Stimulated activated CD4-positive, alpha-beta T cell treated with anti-CD3 and anti-CD28 coated beads, Interleukin-1b, Interleukin-23, amount 100 ng/mL, for 24 hours (primary cell): ENCODE measurements at regions not wholly inside any gene's neighbourhood (a gene's known extent, or its start where the extent isn't known, plus 50 kb on each side); places are given as distances from the start of the nearest gene placed in this dataset.

Experiments used
- DNase-seq, 4 experiments: peaks; one replicate each; pipeline ENCODE4 v3.0.0-alpha.2; 2020; ENCODE audit warnings: low read depth in 4 of 4, low spot score in 1 of 4

DNA sequence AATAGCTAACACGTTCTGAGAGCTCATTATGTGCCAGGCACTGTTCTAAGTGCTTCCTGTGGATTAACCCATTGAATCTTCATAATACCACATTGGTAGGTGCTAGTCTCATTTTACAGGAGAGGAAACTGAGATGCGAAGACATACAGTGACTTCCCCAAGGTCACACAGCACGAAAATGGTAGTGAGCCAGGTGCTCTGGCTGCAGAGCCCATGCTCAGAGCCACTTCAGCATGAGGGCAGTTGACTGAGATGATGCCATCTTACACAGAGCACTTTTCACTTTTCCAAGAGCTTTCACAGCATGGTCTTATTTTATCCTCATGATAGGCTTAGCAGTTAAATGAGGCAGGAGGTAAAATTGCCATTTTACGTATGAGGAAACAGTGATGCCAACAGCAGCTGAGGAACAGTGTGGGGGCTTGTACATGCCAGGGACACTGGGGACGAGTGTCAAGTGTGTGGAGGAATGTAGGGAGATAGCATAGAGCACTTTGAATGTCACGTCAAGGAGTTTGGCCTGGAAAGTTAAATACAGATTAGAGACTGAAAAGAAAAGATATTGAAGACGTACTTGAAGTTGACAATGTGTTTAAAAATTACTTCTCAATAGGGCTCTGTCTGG lies 180.0 kb downstream of the KIF4B start:
- no peak for DNase-seq

DNA sequence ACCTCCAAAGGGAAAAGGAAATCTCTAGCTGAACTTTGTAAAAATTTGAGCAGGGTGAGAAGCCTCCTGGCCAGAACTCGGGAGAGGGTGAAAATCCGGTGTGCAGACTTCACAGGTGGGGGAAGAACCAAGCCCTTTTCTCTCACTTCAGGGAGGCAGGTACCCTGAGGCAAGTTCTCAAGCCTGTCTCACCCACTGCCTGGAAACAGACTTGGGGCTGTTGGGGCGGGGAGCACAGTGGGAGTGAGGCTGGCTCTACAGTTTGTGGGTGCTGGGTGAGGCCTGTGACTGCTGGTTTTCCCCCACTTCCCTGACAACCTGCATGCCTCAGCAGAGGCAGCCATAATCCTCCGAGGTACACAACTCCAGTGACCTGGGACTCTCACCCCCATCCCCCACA lies 187.1 kb downstream of the KIF4B start:
- DNase-seq = no peak

DNA sequence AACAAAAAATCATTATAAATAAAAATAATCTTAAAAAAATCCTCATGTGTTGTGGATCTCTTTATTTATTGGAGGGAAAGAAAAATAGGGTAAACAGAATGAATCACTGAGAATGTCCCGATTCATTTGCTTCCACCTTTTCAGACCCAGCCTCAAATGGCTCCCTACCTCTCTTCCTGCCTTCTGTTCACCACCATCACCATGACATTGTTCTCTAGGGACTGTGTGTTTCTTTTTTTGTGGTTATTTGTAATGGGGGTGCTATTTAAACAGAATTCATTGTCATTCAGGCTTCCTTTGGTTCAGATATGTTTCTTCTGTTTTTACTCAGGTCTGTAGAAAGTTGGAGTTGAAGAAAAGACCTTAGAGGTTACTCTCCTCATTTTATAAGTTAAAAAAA lies 198.2 kb downstream of the KIF4B start:
- no peak for DNase-seq

DNA sequence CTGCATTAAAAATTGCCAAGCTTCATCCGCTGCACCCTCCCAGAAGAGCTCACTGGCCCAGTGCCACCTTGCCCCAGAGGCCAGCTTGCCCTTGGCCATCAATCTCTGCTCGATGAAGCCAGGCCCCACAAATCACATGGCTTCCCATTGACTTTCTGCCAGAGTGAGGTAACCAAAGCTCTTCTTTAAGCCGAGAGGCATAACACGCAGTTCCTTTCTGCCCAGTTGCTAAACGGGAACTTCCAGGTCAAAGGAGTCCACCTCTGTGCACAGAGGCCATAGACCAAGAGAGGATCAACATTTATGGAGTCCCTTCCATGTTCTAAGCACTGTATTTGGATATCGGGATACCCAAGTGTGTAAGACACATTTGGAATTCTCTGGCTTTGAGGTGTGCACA lies 208.8 kb downstream of the KIF4B start:
- no peak for DNase-seq

DNA sequence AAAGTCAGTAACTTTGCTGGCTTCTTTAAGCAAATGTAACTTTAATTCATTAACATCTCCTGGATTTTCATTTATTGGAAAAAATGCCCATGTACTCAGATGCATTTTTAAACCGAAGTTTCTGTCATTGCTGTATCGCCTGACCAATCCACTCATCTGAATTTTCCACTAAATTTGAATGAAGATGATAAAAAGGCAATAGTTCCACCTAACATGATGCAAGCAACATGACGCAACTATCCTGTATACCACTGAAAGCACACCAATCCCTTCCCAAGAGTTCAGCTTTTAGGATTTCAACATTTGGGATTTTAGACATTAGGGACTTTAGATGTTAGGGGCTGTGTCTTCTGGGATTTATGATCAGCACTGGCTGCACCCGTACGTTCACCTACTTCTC lies 215.6 kb downstream of the KIF4B start:
- DNase-seq = no peak

DNA sequence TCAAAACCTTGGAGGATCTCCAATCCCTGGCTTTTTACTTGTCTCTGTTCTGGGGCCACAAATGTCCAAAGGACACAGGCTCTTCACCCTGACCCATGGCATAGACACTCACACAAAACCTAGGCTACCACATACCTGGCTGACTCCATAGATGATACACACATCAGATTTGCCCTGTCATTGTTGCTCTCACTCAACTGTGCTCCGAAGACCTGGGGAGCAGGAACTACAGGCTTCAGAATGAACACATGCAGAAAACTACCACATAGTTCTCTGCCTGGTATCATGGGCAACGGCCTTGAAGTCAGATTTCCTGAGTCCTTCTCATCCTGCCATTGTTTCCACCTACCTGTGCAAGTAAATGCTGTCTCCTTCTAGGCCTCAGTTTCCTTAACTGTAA lies 226.2 kb downstream of the KIF4B start:
- no peak for DNase-seq

DNA sequence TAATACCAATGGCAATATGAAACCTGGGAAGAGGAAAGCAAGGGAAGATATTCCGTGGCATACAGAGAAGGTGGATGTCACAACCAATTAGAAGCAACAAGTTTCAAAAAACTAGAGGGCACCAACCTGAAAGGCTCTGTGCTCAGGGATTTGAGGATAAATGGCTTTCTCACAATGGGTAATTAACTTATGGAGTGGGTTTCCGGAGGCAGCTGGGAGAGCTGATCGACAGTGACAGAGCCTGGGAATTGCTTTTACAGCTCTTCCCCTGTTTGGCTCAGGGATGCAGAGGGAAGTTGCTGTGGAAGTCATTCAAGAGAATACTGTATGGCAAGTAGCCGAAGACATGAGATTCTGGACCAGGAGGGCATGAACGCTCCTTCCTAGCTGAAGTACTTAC lies 237.0 kb downstream of the KIF4B start:
- no peak for DNase-seq

DNA sequence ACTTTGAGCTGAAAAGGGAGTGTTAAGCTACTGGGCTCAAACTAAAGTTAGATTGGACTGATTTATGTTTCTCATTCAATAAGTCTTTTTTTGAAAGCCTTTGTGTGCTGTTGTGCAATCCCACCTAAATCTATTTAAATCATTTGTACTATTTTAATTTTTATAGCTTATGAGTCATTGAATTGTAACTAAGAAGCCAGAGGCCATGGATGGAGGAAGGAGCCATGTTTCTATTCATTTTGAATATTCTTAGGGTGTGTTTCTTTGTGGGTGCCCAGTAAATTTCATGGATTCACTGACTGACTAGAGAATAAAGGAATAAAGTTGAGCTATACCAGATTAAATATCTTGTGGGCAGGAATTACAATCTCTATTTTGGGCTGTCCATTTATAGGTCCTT lies 238.5 kb downstream of the KIF4B start:
- DNase-seq = no peak

DNA sequence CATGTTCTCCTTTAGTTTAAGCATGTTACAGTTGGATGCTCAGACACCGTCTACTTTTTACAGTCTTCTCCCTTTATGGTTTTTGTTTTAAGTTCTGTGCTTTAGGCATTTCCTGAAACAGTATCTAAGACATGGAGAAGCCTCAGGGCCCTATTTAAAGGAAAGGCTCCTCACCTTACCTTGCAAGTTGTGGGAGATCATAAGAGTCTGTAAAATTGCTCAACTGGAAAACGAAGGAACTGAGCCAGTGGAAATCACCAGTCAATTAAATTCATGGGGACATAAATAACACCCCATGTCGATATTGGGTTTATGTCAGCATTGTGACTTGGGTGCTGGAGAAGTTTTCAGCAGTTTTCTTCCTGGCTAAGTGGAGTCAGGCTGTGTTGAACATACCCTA lies 239.2 kb downstream of the KIF4B start:
- no peak for DNase-seq

DNA sequence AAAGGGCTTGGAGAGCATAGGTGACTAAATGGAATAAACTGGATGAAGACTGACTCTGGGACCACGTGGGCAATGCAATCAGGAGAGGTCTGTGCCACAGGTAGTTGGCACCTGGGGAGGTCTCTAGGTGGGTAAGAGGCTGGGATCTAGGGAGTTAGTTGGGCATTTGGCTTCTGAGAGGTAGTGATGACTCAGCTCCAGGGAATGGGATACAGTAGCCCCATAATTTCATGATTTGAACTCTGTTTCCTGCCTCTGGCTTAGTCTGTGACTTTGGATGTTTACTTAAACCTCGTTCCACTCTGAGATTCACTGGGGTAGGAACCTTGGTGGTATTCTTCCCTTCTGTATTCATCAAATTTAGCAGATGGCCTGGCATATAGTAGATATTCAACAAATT lies 240.8 kb downstream of the KIF4B start:
- DNase-seq = no peak

DNA sequence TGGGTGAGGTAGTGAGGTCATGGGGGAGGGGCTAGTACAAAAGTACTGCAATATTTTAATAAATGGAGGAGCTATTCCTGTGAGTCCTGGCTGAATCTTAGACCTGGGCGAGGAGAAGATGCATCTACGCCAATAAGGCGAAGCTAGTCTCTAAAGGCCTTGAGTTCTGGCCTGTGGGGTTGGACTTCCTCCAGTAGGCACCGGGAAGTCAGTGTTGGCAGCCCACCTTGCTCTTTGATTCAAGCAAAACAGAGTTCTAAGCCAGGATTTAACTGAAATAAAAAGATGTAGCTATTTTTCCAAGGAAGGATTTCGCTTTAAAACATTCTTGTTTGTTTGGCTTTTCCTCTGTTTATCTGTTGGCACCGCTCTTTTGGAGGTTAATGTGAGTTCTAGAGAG lies 244.6 kb downstream of the KIF4B start:
- no peak for DNase-seq

DNA sequence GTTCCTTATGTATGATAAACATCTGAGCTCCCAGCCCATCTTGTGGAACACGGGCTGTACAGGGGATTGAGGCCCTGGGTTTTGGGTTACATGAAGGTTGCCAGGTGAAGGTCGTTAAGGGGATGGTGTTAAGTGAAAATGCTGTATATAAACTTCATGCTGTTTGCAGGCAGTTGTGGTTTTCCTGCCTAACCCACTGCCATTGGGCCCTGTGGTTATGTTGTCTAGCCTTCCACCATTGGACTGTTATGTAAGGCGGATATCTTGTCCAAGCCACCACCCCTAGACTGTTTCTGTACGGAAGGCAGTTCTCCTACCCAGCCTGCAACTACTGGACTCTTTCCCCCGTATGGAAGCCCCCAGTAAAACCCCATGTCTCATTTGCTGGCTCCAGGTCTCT lies 246.1 kb downstream of the KIF4B start:
- no peak for DNase-seq

DNA sequence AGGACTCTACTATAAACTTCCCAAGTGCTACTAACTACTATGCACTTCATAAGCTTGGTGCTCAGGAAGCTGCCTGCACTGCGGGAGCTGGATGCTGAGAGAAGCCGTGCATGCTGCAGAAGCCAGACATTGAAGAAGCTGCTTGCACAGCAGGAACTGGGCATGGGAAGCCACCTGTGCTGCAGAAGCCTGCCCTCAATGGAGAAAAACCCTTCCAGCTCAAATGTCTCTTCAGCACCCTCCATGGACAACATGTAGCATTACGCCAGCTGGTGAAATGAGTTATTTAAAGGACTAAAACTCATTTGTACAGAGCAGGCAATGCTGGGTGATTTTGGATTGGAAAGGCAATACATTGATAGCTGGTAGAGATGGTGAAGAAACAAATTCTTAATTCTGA lies 247.2 kb downstream of the KIF4B start:
- DNase-seq = no peak

DNA sequence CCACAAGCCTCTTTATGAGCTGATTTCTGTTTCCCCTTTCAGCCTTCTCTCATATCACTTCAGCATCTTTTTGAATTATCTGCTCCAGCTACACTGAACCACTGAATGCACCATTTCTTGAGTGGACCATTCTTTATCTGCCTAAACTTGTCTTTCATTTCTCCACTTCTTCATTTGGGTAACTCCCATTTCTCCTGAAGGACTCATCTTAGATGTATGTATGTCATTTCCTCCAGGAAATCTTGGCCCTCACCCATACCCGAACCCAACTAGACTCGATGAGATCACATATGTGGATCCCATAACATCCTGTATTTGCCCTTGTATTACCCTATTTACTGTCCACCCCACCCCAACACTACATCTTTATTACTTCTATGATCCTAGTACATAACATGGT lies 249.8 kb downstream of the KIF4B start:
- no peak for DNase-seq

DNA sequence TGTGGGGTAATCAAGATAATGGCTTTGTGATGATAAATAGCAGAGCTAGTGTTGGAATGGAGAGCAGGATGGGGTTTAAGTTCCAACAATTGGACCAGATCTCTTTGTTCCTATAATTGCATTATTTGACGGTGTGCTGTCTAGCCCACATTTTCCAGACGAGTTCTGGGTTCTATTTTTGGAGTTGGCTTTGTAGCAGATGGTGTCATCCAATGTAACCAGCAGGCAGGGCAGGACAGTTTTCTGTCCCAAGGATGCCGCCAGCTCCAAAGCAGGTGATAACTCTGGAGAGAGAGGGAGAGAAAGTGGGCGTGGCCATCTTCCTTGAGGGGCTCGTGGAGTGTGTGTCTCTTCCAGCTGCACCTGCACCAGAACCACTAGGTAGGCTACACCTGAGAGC lies 251.3 kb downstream of the KIF4B start:
- DNase-seq = no peak

DNA sequence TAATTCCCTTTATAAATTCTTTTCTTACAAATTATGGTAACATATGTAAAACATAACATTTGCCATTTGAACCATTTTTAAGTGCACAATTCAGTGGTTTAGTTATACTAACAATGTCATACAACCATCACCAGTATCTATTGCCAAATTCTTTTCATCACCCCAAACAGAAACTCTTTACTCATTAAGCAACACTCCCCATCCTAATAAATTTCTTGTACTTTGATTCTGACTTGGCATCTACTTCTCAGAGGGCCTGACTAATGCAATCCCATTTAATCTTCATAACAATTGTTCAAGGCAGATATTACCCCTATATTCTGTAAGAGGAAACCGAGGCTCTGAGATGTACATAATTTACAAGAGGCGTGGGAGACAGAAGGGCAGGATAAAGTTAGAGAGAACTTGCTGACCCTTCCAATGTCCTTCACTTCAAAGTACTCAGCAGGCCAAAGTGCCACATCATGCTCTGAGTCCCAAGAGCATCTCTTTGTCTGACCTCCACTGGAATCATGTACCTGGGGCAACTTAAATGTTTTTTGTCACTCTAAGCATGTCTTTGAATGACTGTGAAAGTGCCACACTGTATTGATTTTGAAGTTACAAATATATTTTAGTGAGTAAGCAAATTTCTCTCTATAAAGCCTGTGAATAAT lies 255.3 kb downstream of the KIF4B start:
- DNase-seq = no peak

DNA sequence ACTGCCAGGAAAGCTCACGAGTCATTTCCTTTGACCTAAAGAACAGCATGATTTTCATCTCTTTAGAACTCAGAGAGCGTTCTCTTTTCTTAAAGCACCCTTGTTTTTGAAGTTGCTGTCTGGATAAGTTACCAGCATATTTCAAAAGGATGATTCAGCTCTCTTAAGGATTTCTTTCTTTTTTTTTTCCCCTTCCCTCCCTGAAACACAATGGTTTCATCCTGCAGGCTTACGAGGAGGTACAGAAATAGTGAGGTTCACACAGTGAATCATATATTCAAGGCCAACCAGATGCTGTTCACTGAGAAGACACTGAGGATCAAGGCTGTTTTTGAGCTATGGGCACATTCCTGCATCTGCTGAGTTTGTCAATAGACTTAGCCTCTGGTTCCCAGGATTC lies 257.2 kb downstream of the KIF4B start:
- DNase-seq = no peak

DNA sequence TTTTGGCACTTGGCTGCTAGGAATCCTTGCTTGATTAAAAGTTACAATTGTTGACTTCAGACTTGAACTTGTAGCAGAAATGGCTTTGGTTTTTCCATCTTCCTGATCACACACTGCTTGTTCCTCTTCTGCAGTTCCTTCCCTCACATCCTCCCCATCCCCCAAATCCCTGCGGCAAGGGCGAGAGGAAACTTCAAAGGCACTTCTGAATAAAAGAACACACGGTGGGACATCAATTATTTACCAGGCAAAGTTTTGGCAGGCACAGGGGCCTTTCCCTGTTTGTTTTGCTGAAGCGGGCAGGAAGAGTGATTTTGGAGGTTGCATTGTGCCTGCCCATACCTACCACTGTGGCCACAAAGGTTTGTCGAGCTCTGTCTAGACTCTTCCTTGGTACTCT lies 260.9 kb downstream of the KIF4B start:
- no peak for DNase-seq

DNA sequence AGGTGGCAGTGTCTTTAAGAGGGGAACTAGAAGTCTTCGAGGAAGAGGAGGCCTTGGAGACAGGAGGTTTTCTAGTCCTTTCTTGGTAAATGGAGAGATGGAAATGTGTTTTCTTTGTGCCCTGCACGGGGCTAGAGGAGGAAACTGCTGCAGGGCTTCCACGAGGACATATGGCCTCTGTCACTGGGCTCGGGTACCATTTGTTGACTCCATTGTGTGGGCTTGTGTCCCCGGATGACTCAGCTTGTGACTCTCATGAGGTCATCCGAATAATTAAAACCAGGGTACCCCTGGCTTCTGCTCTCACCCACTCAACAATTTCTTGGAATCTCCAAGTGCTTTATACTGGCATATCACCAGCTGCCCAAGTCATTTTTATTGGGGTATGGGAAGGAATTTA lies 261.7 kb downstream of the KIF4B start:
- no peak for DNase-seq

DNA sequence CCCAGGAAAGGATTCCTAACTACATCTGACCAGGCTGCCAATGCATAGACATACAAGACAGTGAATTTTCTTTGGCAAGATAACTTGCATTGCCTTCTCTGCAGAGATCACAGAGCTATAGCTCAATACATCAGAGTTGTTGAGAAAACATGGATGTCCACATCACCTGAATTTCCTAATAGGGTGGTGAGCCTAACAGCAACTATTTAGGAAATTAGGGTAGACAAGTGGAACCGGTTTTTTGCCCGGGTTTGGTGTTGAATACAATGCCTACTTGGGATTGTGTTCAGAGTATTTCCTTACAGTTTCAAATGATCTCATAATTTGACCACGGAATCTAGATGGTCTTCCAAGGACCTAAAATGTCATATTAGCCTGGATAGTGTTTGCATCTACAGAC lies 262.7 kb downstream of the KIF4B start:
- no peak for DNase-seq

DNA sequence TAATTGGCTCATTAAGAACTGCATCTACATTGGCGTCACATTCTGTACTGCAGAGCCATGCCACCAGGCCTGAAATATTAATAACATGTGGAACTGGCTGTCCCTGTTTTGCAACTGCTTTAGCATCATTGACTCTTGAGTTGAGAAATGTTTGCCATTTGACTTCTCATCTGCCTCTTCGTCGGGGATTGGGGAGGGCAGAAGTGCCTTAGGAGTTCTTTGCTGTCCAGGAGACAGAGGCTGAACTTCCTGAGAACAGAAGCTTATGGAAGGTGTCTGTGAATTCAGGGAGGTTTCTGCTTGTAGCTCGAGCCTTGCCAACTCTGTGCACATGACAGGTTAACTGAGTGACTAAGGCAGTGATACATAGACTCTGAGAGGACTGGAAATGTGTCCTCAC lies 265.0 kb downstream of the KIF4B start:
- no peak for DNase-seq

DNA sequence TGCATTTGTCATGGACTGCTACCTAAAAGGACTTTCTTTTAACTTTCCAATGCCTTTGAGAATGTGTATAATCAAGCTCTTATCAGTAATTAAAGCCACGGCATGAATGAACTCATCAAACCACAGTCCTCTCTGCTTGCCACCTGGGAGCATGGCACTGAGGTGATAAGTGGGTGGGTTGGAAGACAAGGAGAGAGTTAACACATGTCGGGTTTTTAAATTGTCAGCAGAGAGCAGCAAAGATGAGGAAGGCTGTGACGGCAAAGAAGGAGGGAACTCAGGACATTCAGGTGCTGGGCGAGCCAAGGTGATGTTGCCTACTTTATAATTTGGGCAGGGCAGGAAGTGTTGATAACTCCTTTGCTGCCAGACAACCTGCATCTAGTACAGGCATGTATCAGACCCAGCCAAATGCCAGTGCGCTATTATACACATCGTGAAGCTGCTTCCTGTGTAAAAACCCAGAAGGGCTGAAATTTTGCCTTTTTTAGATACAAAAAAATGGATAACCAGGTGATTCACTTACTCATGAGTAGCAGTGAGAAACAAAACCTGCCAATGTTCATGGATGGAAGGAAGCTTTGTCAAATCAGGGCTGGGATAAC lies 269.1 kb downstream of the KIF4B start:
- no peak for DNase-seq

DNA sequence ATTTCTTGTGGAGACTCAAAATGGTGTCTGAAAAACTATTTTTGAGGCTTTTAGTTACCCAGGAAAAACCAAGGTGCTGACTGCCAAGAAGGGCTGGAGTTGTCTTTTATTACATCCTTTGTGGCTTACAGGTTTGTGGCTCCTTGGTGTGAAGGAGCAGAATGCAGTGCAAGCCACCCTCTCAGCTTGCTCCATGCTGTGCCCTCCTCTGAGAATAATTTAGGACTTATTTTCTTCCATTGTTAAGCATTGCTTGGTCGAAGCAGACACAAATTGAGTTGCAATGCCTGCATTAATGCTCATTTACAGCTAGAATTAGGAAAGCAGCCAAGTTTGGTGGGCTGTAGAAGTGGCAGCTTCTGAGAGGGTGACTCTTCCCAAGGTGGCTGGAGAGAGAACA lies 272.2 kb downstream of the KIF4B start:
- no peak for DNase-seq
